HFF-Myc (cell line): ENCODE measurements at regions not wholly inside any gene's neighbourhood (a gene's known extent, or its start where the extent isn't known, plus 50 kb on each side); places are given as distances from the start of the nearest gene placed in this dataset.

Source experiments
- DNase-seq: peaks from one replicate; pipeline ENCODE4 v3.0.0-alpha.2; 2011; ENCODE audit warnings: low read depth; ENCODE audit errors: extremely low read depth
- H3K4me3 ChIP-seq: replicated peaks from 2 replicates; pipeline ENCODE4 v1.5.1; 2011; ENCODE audit warnings: low read depth, mild to moderate bottlenecking, control low read depth, low read length
- TF ChIP-seq, protein P1 (sequence below): IDR thresholded peaks from 2 replicates; pipeline ENCODE4 v1.5.1; 2012; ENCODE audit warnings: mild to moderate bottlenecking, low read depth, low read length, control low read depth; ENCODE audit errors: missing control alignments

- no peak overlapping the region for H3K4me3 ChIP-seq
- TF ChIP-seq, protein P1, sequence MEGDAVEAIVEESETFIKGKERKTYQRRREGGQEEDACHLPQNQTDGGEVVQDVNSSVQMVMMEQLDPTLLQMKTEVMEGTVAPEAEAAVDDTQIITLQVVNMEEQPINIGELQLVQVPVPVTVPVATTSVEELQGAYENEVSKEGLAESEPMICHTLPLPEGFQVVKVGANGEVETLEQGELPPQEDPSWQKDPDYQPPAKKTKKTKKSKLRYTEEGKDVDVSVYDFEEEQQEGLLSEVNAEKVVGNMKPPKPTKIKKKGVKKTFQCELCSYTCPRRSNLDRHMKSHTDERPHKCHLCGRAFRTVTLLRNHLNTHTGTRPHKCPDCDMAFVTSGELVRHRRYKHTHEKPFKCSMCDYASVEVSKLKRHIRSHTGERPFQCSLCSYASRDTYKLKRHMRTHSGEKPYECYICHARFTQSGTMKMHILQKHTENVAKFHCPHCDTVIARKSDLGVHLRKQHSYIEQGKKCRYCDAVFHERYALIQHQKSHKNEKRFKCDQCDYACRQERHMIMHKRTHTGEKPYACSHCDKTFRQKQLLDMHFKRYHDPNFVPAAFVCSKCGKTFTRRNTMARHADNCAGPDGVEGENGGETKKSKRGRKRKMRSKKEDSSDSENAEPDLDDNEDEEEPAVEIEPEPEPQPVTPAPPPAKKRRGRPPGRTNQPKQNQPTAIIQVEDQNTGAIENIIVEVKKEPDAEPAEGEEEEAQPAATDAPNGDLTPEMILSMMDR, result no peak
- DNase-seq, result no peak
Observed at GRCh38 chr13:72657379-72657778, 70.0 kb downstream of the MZT1 start.

- no peak for DNase-seq
- no peak overlapping the region for H3K4me3 ChIP-seq
- TF ChIP-seq, protein P1, result no peak
Observed at GRCh38 chr13:72656357-72656756, 71.1 kb downstream of the MZT1 start.

- H3K4me3 ChIP-seq, result no peak overlapping the region
- no peak for DNase-seq
- TF ChIP-seq, protein P1, result no peak
Observed at GRCh38 chr13:72653506-72653905, 73.9 kb downstream of the MZT1 start.

DNA sequence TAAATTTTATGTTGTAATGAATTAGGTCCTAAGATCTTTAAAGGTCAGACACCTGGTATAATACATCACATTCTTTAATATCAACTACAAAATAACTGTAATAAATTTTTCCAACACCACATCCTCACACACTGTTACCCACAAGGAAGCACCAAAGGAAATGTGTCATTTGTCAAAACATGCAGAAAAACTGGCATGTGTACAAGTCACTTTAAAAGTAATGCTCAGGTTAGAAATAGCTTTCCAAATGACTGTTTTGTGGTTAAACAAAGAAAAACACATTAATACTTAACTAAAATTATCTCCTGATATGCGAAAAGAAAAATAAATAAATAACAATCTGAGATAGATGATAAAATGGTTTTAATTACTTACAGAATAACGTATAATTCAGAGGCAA lies 74.7 kb downstream of the MZT1 start:
- no peak overlapping the region for H3K4me3 ChIP-seq
- TF ChIP-seq, protein P1, result no peak
- no peak for DNase-seq

- TF ChIP-seq, protein P1, result no peak
- no peak for DNase-seq
- no peak overlapping the region for H3K4me3 ChIP-seq
Observed at GRCh38 chr13:72651144-72651543, 76.3 kb downstream of the MZT1 start.

DNA sequence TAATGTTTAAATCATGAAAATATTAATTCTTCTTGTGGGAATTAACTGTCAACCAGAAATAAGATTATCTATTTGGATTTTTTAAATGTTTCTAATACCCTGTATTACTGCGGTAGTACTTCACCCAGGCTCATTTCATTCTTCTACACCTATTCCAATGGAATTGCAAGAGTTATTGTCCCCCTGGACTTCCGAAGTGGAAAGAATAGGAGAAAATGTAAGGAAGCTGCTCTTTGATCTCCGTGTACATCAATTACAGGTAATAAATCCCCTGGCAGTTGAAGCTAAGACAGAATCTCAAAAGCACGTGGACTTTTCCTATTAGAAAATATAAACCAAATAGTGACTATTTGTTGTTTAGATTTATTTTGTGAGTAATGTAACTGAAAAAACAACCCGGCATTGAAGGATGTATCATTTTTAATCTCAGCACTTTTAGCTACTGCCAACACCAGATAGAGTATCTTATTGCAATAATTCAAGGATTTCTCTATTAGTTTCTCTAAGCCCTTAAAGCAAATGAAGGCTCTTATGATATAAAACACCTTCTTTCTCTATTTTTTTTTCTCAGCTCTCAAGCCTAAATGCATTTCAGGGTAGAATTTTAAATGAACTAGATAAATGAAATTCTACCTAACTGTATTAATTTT lies 77.3 kb downstream of the MZT1 start:
- no peak overlapping the region for H3K4me3 ChIP-seq
- TF ChIP-seq, protein P1, result no peak
- no peak for DNase-seq
